ENCODE measurements at regions not wholly inside any gene's neighbourhood (a gene's known extent, or its start where the extent isn't known, plus 50 kb on each side); places are given as distances from the start of the nearest gene placed in this dataset.

DNA sequence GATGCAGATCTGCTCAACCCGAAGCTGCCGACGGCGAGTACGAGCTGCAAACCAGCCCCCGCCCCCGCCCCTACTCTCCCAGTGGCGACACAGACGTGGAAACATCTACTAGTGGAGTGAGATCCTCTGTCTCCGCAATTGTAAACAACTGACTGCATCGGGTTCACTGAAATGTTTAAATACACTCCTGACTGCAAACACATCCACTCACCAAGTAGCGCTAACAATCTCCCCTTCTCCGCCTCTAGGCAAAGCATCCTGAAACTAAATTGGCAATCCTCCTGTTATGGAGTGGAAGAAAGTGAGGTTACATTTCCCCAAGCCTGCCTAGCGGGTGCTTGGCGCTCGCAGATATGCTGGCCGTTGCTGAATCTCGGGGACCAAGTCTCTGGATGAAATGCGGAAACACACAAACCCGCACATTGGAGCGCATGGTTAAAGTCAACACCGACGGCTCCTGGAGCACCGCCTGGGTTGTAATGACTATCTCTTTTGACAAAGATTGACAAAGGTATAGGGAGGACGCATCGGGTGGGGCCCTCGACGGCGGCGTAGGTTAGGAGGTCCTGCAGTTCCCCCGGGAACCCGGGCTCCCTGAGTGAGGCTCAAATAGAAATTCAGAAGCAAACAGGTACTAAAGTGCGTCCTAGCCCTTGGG lies 117.0 kb upstream of the TEX13C start:
- H3K9ac ChIP-seq (ENCODE audit: low read depth in 2 of 2, low read length in 2 of 2): no peak overlapping the region
- no peak overlapping the region for H3K27ac ChIP-seq

DNA sequence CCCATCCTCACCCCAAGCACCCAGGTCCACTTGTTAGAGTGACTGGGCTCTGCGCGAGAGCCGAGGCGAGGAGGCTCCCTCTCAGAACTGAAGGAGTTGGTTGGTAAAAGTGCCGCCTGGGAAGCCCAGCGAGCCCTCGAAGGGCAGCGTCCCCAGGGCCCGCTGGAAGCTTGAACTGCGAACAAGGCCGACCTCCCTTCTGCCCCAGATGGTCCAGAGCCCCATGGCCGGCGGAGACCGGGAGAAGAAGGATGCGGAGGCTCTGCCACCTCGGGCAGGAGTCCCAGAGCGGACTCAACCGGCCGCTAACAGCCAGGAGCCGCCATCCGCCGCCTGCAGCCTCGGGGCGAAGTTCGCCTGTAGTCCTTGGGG lies 116.3 kb upstream of the TEX13C start:
- intact Hi-C loops (cut with DNase I): no loop called here
- peaks cover 5% of the 10 kb centered on the region for H3K27me3 ChIP-seq
- H3K36me3 ChIP-seq: no peaks in the 10 kb centered on the region
- peak overlapping the region; percentile 8 for H3K4me3 ChIP-seq
- no peak overlapping the region for H3K9ac ChIP-seq (ENCODE audit: low read depth in 2 of 2, low read length in 2 of 2)
- no peak for DNase-seq
- no peaks in the 10 kb centered on the region for H3K4me1 ChIP-seq
- H3K9me3 ChIP-seq: no peaks in the 10 kb centered on the region
- TF ChIP-seq, protein P1, sequence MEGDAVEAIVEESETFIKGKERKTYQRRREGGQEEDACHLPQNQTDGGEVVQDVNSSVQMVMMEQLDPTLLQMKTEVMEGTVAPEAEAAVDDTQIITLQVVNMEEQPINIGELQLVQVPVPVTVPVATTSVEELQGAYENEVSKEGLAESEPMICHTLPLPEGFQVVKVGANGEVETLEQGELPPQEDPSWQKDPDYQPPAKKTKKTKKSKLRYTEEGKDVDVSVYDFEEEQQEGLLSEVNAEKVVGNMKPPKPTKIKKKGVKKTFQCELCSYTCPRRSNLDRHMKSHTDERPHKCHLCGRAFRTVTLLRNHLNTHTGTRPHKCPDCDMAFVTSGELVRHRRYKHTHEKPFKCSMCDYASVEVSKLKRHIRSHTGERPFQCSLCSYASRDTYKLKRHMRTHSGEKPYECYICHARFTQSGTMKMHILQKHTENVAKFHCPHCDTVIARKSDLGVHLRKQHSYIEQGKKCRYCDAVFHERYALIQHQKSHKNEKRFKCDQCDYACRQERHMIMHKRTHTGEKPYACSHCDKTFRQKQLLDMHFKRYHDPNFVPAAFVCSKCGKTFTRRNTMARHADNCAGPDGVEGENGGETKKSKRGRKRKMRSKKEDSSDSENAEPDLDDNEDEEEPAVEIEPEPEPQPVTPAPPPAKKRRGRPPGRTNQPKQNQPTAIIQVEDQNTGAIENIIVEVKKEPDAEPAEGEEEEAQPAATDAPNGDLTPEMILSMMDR (IDR thresholded peaks at IDR 0.05): no peak
- no peak overlapping the region for H3K27ac ChIP-seq

More for the DNA sequence above, 117.0 kb upstream of the TEX13C start:
- H3K4me3 ChIP-seq: no peak overlapping the region
- TF ChIP-seq, protein P1 (IDR thresholded peaks at IDR 0.05): no peak
- peaks cover 5% of the 10 kb centered on the region for H3K27me3 ChIP-seq
- DNase-seq: no peak
- intact Hi-C loops (cut with DNase I): no loop called here
- H3K4me1 ChIP-seq: no peaks in the 10 kb centered on the region
- no peaks in the 10 kb centered on the region for H3K9me3 ChIP-seq
- no peaks in the 10 kb centered on the region for H3K36me3 ChIP-seq

DNA sequence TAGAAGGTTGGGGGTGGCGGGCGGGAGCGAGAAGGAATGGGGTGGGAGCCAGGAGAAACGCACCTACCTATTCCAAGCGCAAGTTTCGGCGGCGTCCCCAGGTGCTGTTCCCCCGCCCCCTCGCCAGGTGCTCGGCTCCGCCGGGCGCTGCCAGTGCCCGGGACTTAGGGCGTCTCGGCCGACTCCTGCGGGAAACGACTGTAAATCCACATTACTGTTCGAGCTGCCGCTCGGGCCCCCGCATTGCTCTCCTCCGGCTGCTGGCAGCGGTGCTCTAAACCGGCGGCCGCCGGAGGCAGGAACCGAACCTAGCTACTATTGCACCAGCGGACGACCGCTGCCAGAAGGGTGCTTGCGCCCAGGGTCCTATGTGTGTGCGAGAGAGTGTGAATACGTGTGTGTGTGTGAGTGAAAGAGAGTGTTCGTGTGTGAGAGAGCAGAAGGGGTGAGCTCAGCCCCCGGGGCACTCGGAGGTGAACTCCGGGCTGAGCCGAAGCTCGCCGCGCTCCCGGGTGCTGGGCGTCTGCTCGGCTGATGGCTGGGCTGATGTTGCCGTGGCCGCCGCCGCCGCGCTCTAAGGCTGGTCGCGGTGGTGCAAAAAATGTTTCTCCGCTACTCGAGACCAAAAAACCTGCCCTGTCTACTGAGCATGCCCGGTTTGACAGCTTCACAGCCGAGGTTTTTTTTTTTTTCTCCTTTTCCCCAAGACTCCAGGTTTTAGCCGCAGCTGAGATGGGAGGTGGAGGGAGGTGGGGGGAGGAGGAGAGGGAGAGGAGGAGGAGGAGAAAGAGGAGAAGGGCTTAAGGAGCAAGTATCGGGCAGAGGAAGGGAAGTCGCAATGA lies 115.7 kb upstream of the TEX13C start:
- Histone ChIP-seq H3K4me1 (no peaks in the 10 kb centered on the region), H3K9me3 (no peaks in the 10 kb centered on the region), H3K9ac (ENCODE audit: low read depth in 2 of 2, low read length in 2 of 2) (no peak overlapping the region), H3K27ac (no peak overlapping the region), H3K36me3 (no peaks in the 10 kb centered on the region), H3K27me3 (peaks cover 5% of the 10 kb centered on the region), H3K4me3 (peak overlapping the region; percentile 8)
- intact Hi-C loops (cut with DNase I): no loop called here
- no peak for DNase-seq
- TF ChIP-seq, protein P1 (IDR thresholded peaks at IDR 0.05): no peak

DNA sequence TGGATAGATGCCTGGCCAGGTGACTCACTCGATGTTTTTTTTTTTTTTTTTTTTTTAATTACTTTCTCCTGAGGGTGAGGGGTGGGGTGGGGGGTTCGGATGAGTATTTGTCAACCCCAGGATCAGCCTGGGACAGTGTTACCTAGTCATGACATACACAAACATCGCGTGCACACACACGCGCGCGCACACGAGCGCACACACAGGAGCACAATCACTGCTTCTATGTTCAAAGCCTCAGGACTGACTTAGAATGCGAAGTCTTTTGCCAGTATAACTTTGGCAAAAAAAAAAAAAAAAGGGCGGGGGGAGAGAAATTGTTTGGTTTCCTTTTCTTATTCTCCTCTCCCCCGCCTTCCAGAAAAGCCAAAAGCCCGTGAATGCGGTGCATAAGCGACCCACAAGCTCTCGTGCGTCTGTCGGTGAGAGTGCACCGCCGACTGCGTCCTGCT lies 115.0 kb upstream of the TEX13C start:
- Histone ChIP-seq H3K9ac (ENCODE audit: low read depth in 2 of 2, low read length in 2 of 2) (no peak overlapping the region), H3K27ac (no peak overlapping the region), H3K27me3 (peaks cover 5% of the 10 kb centered on the region), H3K9me3 (no peaks in the 10 kb centered on the region), H3K4me3 (peak overlapping the region; percentile 3), H3K36me3 (no peaks in the 10 kb centered on the region), H3K4me1 (no peaks in the 10 kb centered on the region)
- intact Hi-C loops (cut with DNase I): no loop called here
- no peak for DNase-seq
- TF ChIP-seq, protein P1 (IDR thresholded peaks at IDR 0.05): no peak

DNA sequence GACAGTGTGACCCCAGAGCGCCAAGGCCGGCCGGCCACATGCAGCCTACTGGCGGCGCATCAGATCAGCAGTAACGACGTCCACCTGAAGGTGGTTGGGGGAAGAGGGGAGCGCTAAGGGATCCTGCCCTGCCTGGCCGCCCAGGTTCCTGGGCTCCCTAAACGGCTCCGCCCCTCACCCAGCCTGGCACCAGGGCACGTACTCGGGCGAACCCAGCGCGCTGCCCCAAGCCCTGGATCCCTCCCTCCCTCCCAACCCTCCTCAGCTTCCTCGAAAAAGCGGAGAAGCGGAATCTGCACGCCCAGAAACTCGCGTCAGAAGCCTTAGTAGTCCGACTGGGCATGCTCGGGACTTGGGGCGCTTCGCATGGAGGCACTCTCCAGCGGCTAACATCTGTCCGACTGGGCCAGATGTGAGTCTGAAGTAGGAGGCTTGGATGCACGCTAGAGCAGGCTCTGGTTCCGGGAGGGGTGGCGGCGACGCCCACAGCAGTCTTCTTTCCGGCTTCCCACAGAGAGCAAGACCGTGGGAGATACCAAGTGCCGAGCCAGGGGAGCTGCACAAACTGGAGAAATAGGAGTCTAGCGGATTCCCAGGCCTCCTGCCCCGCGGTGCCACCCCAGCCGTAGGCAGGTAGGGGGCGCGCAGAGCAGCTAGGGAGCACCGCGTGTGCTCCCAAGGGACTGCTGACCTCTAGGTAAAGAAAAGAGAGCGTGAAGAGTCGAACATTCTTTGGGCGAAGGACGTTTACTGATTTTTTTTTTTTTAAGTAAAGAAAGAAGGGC lies 114.3 kb upstream of the TEX13C start:
- DNase-seq: peak; percentile 17
- Histone ChIP-seq H3K27me3 (peaks cover 5% of the 10 kb centered on the region), H3K36me3 (no peaks in the 10 kb centered on the region), H3K4me1 (no peaks in the 10 kb centered on the region), H3K27ac (no peak overlapping the region), H3K9me3 (no peaks in the 10 kb centered on the region), H3K9ac (ENCODE audit: low read depth in 2 of 2, low read length in 2 of 2) (peak overlapping the region in 1 of 2 donors; percentile 12), H3K4me3 (peak overlapping the region; percentile 3)
- TF ChIP-seq, protein P1 (IDR thresholded peaks at IDR 0.05): no peak
- intact Hi-C loops (cut with DNase I): no loop called here

Data from colonic mucosa (tissue), 4 donors.